ENCODE measurements at regions not wholly inside any gene's neighbourhood (a gene's known extent, or its start where the extent isn't known, plus 50 kb on each side); places are given as distances from the start of the nearest gene placed in this dataset.

GRCh38 chr12:91264178-91264577, 81.6 kb upstream of the DCN start:
- no peak for TF ChIP-seq POLR2AphosphoS5 (IDR thresholded peaks at IDR 0.05; ENCODE audit: low read depth, low read length)
- no peak for TF ChIP-seq CTCF (IDR thresholded peaks at IDR 0.05)
